Glutamatergic neuron (in vitro differentiated cells): ENCODE measurements at regions not wholly inside any gene's neighbourhood (a gene's known extent, or its start where the extent isn't known, plus 50 kb on each side); places are given as distances from the start of the nearest gene placed in this dataset.
"Not testable (repeated sequence)": the region's sequence is repeated elsewhere in the genome, so short reads cannot be mapped to it uniquely, and the experiment has no call there.

ENCODE experiments used
- DNase-seq: peaks from one replicate; pipeline ENCODE4 v3.0.0; 2022
- H3K27ac Mint-ChIP-seq: one replicate; pipeline ENCODE4 v1.8.0; 2020; ENCODE audit warnings: mild to moderate bottlenecking, mixed read lengths, inconsistent platforms; ENCODE audit not compliant: unreplicated experiment
- H3K27me3 Mint-ChIP-seq: one replicate; pipeline ENCODE4 v1.8.0; 2020; ENCODE audit warnings: mild to moderate bottlenecking, moderate library complexity, mixed read lengths, inconsistent platforms; ENCODE audit not compliant: unreplicated experiment
- H3K36me3 Mint-ChIP-seq: one replicate; pipeline ENCODE4 v1.8.0; 2020; ENCODE audit warnings: mild to moderate bottlenecking, mixed read lengths, inconsistent platforms; ENCODE audit not compliant: unreplicated experiment
- H3K4me1 Mint-ChIP-seq: one replicate; pipeline ENCODE4 v1.8.0; 2020; ENCODE audit warnings: mild to moderate bottlenecking, low read depth, mixed read lengths, inconsistent platforms; ENCODE audit not compliant: unreplicated experiment
- H3K4me3 Mint-ChIP-seq: one replicate; pipeline ENCODE4 v1.8.0; 2020; ENCODE audit warnings: mild to moderate bottlenecking, mixed read lengths, inconsistent platforms; ENCODE audit not compliant: unreplicated experiment
- H3K9me3 Mint-ChIP-seq: one replicate; pipeline ENCODE4 v1.8.0; 2020; ENCODE audit warnings: mild to moderate bottlenecking, moderate library complexity, mixed read lengths, inconsistent platforms; ENCODE audit not compliant: unreplicated experiment
- CTCF ChIP-seq: fragments of 200-600 bp; sonication (generic); IDR thresholded peaks from one replicate; pipeline ENCODE4 v1.5.0; 2021; ENCODE audit not compliant: partially characterized antibody, unreplicated experiment

- DNase-seq: no peak
- Mint-ChIP-seq H3K36me3 (peaks cover 13% of the 10 kb centered on the region), H3K4me3 (no peak overlapping the region), H3K9me3 (peaks cover 4% of the 10 kb centered on the region), H3K27me3 (no peaks in the 10 kb centered on the region), H3K27ac (no peak overlapping the region), H3K4me1 (no peaks in the 10 kb centered on the region)
- no peak for TF ChIP-seq CTCF
These were observed 877.1 kb downstream of the PDCD6IP start for GRCh38 chr3:34675383-34676120.

- H3K4me3 Mint-ChIP-seq: no peak overlapping the region
- DNase-seq: no peak
- H3K9me3 Mint-ChIP-seq: peaks cover 4% of the 10 kb centered on the region
- TF ChIP-seq CTCF: no peak
- H3K27ac Mint-ChIP-seq: no peak overlapping the region
- H3K27me3 Mint-ChIP-seq: peaks cover 2% of the 10 kb centered on the region
- H3K36me3 Mint-ChIP-seq: peaks cover 18% of the 10 kb centered on the region
- no peaks in the 10 kb centered on the region for H3K4me1 Mint-ChIP-seq
These were observed 878.0 kb downstream of the PDCD6IP start for GRCh38 chr3:34676436-34676835.

- DNase-seq: no peak
- no peak for TF ChIP-seq CTCF
- Mint-ChIP-seq H3K4me3 (no peak overlapping the region), H3K4me1 (peaks cover 2% of the 10 kb centered on the region), H3K9me3 (peaks cover 6% of the 10 kb centered on the region), H3K36me3 (peaks cover 18% of the 10 kb centered on the region), H3K27ac (no peak overlapping the region), H3K27me3 (peaks cover 2% of the 10 kb centered on the region)
These were observed 880.1 kb downstream of the PDCD6IP start for GRCh38 chr3:34678575-34678974.

GRCh38 chr3:34679055-34679454 lies 880.6 kb downstream of the PDCD6IP start:
- not testable (repeated sequence) for H3K4me3 Mint-ChIP-seq, H3K27ac Mint-ChIP-seq, DNase-seq, H3K9me3 Mint-ChIP-seq, H3K4me1 Mint-ChIP-seq, H3K27me3 Mint-ChIP-seq
- peaks cover 18% of the 10 kb centered on the region for H3K36me3 Mint-ChIP-seq

- no peak overlapping the region for H3K4me3 Mint-ChIP-seq
- peak; percentile 58 for TF ChIP-seq CTCF
- peaks cover 2% of the 10 kb centered on the region for H3K27me3 Mint-ChIP-seq
- H3K9me3 Mint-ChIP-seq: peaks cover 4% of the 10 kb centered on the region
- H3K4me1 Mint-ChIP-seq: peaks cover 2% of the 10 kb centered on the region
- DNase-seq: peak; percentile 84
- no peak overlapping the region for H3K27ac Mint-ChIP-seq
- peaks cover 18% of the 10 kb centered on the region for H3K36me3 Mint-ChIP-seq
These were observed 885.4 kb downstream of the PDCD6IP start for GRCh38 chr3:34683851-34684250.
